ENCODE measurements at regions not wholly inside any gene's neighbourhood (a gene's known extent, or its start where the extent isn't known, plus 50 kb on each side); places are given as distances from the start of the nearest gene placed in this dataset.

- TF ChIP-seq CTCF (IDR thresholded peaks at IDR 0.05) (no peak), POLR2A (IDR thresholded peaks at IDR 0.05) (no peak), POLR2AphosphoS5 (IDR thresholded peaks at IDR 0.05; ENCODE audit: insufficient read depth in 1 of 2, low read depth in 1 of 2) (no peak)
These were observed 75.8 kb upstream of the VTCN1 start for GRCh38 chr1:117286562-117286961.
